SKM-1 (cell line): ENCODE measurements at regions not wholly inside any gene's neighbourhood (a gene's known extent, or its start where the extent isn't known, plus 50 kb on each side); places are given as distances from the start of the nearest gene placed in this dataset.
"Not testable (repeated sequence)": the region's sequence is repeated elsewhere in the genome, so short reads cannot be mapped to it uniquely, and the experiment has no call there.

Experiments used
- DNase-seq: peaks from one replicate; lab custom pipeline; 2025; ENCODE audit not compliant: unreplicated experiment; lab: John Stamatoyannopoulos, UW

DNA sequence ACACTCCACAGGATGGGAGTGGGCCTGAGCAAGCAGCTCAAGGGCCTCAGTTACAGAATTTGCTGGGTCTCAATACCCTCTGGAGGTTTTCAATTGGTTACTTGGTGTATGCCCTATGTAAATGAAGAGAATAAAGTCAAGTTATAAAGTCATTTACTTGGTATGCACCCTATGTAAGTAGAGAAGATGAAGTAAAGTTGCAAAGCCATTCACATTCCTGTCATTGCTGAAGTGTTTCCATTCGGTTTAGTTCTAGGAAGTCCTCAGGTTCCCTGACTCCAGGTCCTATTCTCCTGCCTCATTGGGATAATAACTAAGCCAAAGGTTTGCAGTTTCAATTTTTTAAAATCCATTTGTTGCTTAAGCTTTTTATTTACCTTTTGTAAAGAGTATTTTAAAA, 272.6 kb upstream of the NPSR1 start:
- DNase-seq = no peak

DNA sequence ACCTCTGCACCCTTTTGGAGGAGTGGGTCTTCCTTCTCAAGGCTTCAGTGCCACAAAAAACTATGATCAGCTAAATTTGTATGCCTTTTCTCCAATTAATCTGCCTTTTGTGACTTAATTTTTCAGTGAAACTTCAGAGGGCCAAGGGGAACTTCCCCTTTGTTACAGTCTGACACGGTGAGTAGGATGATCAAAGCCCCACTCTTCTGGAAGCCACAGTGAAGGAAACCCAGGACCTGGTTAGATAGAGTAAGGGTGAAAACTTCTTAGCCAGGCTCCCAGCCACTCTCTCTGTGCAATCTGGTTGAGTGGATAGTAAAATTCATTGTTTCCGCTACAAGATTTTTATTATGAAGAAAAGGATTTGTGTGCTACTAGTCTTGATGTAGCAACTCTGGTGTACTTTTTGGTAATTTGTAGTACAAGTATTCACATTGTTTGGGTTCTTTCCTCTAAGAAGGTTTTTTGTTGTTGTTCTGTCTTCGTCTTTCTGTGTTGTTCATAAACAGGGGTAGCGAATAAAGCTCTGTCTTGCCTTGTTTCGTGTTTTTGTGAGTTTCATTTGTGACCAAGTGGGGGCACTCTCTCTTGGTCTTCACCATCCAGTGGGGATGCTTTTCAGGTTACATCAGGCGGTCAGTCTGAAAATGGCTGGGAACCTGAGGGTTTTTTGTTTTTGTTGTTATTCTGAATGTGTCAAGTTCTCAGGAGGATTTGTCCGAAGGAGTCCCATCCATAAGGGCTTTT, 268.5 kb upstream of the NPSR1 start:
- no peak for DNase-seq

DNA sequence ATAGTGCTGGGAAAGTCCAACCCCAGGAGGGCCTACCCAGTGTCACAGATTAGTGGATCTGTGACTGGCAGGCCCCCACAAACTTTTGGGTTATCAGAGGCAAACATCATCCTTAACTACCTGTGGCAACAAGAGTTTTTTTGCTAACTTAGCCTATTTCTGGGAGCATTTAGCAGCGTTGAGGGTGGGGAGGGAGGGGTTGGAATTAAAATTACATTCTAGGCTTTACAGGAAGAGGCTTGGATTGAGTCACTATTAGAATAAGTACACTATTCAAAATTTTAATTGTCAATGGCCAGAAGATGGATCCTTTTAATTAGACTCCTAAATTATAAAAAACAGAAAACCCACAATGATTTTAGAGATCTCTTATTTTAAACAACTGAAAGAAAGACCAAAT, 267.9 kb upstream of the NPSR1 start:
- DNase-seq = no peak

DNA sequence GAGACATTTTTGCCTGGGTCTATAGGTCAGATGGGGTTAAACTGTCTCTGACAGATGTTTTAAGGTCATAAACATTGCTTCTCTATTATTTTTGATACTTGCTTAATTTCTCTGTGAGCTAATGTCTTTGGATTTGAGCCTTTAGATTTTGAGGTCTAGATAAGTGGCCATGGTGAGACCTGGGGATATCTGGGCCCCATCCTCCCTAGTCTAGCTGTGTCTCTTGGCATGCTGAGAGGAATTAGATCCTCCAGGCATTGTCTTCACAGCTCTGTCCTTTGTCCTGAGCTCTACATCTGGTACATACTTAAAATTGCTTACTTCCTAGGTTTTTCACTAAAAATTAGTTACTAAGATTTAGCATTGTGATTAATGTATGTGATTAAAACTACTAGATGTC, 265.0 kb upstream of the NPSR1 start:
- DNase-seq = no peak

DNA sequence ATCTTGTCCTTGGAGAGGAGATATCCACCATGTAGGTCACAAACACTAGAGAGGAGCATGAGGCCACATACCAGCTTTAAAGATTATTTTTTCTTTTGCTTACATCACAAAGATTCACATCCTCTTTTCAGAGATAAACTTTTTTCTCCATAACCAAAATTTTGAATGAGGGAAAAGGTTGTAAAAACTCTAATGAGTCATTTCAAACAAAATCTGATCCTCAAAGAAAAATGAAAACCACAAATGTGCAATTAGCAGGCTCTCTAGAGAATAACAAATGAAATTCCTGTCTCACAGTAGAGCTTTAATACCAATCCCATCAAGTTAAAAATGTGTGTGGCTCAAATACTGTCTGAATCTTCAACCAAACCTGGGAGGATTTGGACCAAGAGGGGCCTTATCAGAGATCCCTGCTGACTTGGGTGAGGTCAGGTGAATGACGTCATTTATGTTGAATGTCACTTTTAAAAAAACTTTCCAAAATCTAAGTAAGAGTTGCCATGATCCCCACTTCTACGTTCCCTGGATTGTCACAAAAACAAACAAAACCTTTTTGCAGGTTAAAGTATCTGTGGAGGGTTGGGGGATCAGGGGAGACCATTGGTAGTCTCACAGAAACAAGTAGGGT, 261.5 kb upstream of the NPSR1 start:
- DNase-seq = no peak

DNA sequence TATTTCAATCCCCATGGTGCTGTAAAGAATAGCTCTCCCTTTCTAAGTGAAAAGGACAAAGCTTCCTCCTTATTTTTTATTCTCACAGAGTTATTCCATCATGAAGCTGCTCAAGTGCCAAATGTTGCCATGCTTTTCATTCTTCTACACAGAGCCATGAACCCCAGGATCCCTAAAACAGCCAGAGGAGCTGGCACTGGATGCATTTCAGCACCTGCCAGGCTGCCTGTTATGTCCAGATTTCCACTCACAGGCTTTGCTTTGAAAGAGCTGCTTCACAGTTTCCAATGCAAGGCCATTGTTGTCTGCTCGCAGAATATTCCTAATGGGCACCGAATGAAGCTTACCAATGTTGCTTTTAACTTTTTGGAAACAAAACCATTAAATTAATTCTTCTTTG, 256.2 kb upstream of the NPSR1 start:
- DNase-seq = no peak

DNA sequence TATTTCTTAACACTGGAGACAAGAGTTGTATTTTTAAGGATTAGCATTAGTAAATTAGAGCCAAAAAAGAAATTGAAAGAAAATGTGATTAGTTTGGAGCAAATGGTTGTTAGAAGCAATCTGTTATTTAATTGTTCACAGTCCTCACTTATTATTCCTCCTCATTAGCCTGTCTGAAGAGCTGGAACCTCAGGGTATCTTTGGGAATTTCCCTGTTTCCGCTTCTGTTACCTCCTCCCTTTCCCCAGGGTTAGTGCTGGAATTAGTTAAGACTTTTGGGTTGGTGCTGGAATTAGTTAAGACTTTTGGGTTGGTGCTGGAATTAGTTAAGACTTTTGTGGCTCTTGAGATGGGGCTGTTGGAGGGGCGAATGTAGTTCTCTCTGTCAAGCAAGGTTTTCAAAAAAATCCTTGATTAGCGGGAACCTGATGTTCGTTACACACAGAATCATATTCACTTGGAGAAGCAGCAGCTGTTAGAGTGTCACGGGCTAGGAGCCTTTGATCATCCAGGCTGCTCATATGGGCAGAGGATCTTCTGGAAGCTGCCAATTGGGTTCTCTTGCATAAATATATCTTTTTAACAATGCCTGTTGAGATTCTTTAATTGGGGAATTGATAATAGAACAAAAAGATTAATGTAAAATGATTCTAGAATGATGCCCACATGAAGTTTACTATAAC, 251.0 kb upstream of the NPSR1 start:
- no peak for DNase-seq

DNA sequence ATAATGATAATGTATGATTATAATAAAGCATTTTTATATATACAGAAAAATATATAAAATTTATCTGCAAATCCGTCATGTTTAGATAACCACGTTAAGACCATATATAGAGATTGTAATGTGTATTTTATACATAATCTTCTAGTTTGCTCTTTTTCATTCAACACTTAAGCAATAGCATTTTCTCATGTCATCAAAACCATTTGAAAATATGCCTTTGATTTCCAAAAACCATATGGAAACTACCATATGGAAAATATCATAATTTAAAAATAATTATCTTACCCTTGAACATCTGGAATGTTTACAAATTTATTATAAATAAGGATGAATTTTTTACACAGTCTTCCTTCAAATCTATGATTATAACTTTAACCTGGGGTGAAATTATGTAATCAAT, 250.4 kb upstream of the NPSR1 start:
- no peak for DNase-seq

DNA sequence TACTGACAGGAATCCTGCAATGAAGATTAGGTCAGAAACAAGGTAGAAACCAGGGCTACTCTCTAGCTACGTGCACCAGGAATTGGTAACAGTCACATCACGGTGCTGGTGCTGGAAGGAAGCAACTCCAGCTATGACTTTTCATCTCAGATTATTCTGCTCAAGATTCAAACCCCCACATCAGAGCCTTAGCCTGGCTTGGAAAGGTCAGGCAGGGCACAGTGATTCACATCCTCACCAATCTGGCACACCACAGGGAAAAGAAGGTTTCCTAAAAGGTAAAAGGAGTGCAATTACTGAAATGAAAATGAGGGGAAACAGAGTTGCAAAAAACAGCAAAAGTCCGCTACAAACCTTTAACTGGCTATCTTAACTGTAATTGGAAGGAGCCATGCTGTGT, 240.2 kb upstream of the NPSR1 start:
- DNase-seq = no peak

DNA sequence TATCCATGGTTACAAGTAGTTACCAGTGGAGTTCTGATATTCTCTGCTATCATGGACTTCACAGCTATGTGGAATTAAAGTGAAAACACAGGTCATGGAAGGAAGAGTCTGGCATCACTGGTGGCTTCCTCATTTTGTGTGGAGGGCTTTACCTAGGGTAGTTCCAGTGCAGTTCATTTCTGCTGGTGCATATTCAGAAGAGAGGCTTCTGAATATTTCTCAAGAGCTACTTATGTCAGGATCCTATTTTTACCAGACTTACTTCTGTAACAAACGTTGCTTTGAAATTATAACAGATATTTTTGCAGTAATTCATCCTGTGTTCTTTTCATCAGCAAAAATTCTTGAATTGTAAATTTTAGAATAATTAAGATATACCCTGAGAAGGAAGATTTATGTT, 236.5 kb upstream of the NPSR1 start:
- no peak for DNase-seq

DNA sequence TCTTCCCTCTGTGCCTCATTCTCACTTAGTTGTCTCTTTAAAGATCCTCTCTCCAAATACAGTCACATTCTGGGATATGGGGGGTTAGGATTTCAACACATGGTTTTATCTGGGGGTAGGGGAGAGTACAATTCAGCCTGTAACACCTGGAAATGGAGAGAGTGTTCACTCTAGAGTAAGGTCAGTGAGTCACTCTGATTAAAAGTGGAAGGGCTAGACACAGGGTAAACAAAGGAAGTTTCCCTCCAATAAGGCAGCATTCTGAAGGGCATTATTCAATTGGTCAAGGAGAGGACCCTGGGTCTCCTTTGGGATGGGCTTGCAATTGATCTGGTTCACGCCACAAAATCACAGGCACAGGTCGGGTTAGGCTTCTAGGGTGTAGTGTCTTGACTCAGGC, 232.8 kb upstream of the NPSR1 start:
- DNase-seq = no peak

DNA sequence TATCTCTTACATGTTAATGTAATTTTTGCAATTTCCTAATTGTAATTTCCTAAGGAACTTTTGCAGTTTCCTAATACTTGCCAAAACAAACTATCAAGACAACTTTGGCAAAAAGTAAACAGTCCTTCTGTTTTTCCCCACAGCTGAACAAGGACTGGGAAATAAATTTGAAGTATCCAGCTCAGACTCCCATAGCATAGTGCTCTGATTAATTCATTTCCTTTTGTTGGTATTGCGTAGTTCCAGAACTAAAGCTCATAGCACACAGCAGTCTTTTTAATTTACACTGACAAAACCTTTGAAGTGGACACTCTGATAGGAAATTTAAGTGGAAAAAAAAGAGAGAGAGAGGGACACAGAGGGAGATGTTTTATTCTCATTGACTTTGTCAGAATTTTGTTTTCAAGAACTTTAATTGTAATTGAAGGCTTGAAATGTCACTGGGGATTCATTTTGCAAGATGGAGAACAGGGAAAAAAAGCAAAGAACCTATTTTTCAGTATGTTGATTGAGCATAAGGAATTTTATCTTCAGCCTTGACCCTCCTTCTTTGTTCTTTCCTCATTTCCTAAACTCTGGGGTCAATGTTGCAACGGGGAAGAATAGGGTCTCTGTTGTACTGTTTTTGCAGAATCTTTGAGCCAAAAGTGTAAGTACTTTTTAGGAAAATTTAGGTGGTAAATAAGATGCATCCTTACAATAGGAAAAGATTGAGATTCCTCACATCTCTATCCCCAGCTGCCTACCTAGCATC, 232.2 kb upstream of the NPSR1 start:
- no peak for DNase-seq

DNA sequence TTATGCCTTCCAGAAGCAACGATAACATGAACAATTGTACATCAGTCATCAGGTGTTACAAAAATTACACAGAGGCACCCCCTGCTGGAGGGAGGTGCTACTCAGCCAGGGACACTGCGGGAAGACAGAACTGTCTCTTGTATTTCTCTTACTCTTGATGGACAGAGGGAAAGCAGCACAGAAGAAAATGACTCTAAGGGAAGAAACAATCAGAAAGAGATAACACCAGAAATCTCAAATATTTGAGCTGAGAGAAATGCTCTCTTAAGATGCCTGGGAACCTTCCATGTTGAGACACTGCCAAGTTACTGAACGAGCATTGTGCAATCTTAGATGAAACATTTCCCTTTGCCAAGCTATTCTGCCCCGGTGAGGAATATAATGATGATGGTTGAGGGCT, 227.6 kb upstream of the NPSR1 start:
- DNase-seq = no peak

DNA sequence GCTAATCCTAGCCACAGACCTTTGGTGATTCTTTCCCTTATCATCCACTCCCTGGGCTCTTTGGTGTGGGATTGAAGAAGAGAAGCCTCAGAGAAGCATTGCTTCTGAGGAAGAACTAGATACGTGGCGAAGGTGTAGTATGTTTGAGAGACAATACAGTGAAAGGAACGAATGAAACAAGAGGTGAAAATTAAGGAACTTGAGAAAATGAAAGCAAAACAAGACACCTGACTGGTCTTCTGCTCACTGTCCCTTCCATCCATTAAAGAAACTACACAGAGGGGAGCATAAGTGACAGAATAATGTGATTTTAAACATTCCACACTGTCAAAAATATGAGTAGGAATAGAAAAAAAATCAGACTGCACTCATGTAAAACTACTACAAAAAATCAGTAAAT, 219.6 kb upstream of the NPSR1 start:
- no peak for DNase-seq

DNA sequence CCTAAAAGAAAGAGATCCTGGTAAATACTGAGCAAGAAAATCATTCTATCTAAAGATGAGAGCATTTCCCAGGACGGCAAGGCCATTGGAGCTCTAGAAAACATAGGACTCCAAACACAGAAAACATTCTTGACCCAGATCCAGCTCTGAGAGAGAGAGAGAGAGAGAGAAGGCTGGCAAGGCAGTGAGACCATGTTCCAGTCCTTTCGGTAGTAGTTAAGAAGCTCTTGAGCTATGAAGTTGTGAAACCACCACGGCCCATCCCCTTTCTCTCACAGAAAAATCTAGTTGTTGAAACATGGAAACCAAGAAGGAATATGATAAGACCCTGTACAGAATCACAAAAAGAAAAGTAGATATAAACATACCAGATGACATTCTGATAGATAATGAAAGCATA, 212.4 kb upstream of the NPSR1 start:
- DNase-seq = no peak

DNA sequence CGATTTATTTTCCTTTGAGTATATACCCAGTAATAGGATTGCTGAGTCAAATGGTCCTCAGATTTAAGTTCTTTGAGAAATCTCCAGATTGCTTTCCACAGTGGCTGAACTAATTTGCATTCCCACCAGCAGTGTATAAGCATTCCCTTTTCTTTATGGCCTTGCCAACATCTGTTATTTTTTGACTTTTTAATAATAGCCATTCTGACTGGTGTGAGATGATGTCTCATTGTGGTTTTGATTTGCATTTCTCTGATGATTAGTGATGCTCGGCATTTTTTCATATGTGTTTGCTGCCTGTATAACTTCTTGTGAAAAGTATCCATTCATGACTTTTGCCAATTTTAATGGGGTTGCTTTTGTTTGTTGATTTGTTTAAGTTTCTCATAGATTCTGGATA, 209.5 kb upstream of the NPSR1 start:
- not testable (repeated sequence) for DNase-seq

DNA sequence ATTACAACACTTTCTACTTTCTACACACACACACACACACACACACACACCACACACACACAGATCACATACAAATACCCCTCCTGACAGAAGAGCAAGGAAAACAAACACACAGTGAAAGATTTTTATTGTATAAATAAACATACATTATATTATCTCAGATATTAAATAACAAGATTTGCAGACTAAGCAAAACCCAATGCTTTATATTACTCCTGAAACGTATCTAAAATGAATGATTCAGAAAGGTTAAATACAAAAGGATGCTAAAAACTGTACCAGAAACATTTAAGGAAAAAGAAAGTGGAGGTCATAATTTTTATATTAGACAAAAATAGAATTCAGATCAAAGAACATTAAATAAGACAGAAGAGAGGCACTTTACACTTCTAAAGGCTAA, 208.3 kb upstream of the NPSR1 start:
- DNase-seq = no peak

DNA sequence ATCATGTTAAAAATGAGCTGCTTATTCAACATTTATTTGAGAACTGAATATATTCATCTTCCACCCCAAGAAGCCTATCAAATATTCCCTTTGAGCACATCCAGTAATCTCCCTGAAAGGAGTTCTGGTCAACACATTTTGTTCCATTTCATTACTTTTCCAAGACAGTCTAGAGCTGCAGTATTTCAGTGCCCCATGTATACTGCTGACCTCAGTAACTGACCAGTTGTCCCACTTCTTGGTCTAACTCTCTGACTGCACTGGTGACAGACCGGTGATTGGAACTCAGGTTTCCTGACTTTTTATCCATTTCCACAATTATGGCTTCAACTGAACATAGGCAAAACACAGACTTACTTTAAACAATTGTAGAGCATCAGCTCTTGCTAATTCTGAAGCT, 206.8 kb upstream of the NPSR1 start:
- DNase-seq = no peak

DNA sequence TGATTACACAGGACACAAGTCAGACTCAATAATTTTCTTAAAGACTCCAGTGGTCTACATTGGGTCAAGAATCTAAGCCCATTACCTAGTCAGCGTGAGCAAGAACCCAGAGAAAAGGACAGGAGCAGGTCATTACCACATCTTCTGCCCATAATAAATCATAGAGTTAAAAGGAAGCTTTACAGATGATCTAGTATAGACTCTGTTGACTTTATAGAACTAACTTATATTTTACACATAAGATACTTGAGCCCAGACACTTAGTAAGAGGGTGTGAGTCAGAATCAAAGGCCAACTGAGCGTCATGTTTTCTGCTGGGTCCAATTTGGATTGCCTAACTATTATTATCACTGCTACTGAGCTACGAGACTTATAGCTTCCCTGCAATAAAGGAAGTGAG, 206.1 kb upstream of the NPSR1 start:
- no peak for DNase-seq

DNA sequence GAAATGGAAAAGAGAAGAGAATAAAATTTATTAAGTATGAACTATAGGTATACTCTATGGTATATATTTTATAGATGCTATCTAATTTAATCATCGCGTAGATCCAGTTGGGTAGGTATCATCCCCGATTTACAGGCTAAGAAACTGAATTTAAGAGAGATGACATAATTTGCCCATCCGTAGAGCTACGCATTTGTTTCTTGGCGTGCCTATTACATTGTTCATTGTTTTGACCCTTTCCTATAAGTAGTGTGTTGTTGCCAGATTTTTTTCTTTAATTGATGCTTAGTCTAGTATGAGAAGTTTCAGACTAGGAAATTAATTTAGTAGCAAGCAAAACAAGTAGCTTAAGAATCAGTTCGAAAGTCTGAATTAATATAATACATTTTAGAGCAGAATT, 205.7 kb upstream of the NPSR1 start:
- no peak for DNase-seq

DNA sequence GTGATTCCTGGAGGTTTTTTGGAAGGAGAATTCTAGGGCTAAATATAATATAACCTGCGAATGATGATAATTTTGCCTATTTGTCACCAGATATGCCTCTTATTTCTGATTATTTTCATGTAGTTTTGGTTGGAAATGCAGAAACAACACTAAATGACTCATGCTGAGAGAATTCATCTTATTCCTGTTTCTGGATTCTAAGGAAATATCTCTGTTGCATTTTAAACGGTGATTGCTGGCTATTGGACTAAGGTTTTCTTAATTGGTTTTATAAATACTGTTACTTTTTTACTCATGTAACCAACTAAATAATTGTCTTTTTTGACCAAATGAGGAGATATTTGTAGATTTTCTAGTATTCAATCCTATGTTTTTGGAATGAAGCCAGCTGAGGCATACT, 204.9 kb upstream of the NPSR1 start:
- DNase-seq = no peak

DNA sequence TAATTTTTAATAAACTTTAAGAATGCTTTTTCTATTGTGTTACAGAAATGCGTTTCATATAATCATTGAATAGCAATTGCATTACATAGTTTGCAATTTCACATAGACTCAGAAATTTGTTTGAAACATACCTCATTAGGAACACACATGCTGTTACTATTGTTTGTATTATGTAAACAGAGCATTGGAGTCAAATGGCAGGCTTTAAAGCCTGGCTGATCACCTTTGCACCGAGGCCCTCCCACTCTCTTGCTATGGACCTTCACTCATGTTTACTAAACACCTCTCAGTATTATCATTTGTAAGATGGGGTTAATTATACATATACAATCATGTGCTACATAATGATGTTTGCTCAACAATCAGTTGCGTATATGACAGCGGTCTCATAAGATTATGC, 203.6 kb upstream of the NPSR1 start:
- DNase-seq = no peak
